ENCODE measurements at regions not wholly inside any gene's neighbourhood (a gene's known extent, or its start where the extent isn't known, plus 50 kb on each side); places are given as distances from the start of the nearest gene placed in this dataset.

GRCh38 chr10:8168836-8169235 is 114.3 kb downstream of the GATA3 start:
- TF ChIP-seq CTCF (IDR thresholded peaks at IDR 0.05; ENCODE audit: poor library complexity) (no peak), EZH2 (IDR thresholded peaks at IDR 0.05; ENCODE audit: borderline replicate concordance) (no peak)
